ENCODE measurements at regions not wholly inside any gene's neighbourhood (a gene's known extent, or its start where the extent isn't known, plus 50 kb on each side); places are given as distances from the start of the nearest gene placed in this dataset.

DNA sequence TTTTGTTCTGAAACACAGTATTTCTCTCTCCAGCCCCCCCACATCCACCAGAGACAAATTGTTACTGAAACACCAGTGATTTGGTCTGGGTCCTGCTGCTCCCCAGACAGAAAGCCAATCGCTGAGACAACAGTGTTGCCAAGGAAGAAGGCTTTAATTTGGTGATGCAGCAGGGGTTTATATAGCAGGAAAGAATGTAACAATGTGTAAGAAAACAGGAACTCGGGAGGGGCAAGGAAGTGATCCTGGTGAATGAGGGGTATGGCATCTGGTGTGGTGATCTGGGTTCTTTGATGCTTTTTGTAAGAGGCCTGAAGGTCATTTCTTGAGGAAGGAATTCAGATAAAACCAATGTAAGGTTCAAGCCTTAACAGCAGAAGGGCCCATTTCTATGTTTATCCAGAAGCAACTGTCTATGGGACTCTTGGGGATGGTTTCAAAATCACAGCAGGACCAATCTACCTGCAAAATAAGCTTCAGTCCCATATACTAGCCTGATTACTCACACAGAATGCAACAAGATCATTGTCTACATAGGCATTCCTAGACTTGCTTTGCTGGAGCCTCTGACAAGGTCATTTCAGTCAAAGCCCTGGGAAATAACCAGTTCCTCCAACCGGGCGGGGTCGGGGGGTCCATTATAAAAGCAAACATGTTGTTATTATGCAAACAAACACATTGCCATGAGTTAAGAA is 445.2 kb upstream of the ZFP42 start:
- ATAC-seq (ENCODE audit: low FRiP score): no peak
- Histone ChIP-seq H3K4me1 (ENCODE audit: control insufficient read depth in 1 of 2, insufficient read depth in 2 of 2, low read length in 2 of 2) (no peaks in the 10 kb centered on the region), H3K27ac (ENCODE audit: low read depth in 1 of 2, low read length in 2 of 2) (no peak overlapping the region), H3K4me3 (ENCODE audit: low read length in 2 of 2) (no peak overlapping the region), H3K27me3 (ENCODE audit: control insufficient read depth in 1 of 2, insufficient read depth in 2 of 2, low read length in 1 of 2) (no peaks in the 10 kb centered on the region), H3K36me3 (ENCODE audit: control insufficient read depth in 1 of 2, insufficient read depth in 2 of 2, low read length in 1 of 2) (no peaks in the 10 kb centered on the region), H3K9me3 (ENCODE audit: control insufficient read depth, low read length) (no peaks in the 10 kb centered on the region)
- intact Hi-C loops (cut with DNase I): no loop called here
- WGBS, 2 donors: 88 to 91% methylated on average over 5 of the region's 5 CpGs
- DNase-seq: no peak

DNA sequence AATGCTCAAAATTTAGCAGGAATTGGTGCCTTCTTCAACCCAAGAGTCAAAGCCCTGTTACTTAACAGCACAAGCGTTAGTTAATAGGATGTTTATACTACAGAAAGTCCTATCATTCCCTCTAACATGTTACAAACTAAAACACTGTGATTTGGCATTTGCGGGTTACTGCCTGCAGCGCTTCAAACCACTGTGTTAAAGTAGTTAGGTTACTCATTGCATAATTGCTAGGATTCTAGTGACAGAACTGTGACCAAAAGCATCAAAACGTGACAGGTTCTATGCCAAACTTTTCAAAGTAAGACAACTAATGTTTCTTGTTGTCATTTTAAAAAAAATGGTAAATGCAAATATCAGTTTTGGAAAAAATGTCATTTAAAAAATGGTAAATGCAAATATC is 442.8 kb upstream of the ZFP42 start:
- no peak for ATAC-seq (ENCODE audit: low FRiP score)
- H3K4me3 ChIP-seq (ENCODE audit: low read length in 2 of 2): no peak overlapping the region
- DNase-seq: no peak
- no peaks in the 10 kb centered on the region for H3K4me1 ChIP-seq (ENCODE audit: control insufficient read depth in 1 of 2, insufficient read depth in 2 of 2, low read length in 2 of 2)
- intact Hi-C loops (cut with DNase I): no loop called here
- no peak overlapping the region for H3K27ac ChIP-seq (ENCODE audit: low read depth in 1 of 2, low read length in 2 of 2)
- WGBS, 2 donors: 91 to 97% methylated on average over 4 of the region's 4 CpGs
- H3K27me3 ChIP-seq (ENCODE audit: control insufficient read depth in 1 of 2, insufficient read depth in 2 of 2, low read length in 1 of 2): no peaks in the 10 kb centered on the region
- peaks cover 2% of the 10 kb centered on the region for H3K9me3 ChIP-seq (ENCODE audit: control insufficient read depth, low read length)
- H3K36me3 ChIP-seq (ENCODE audit: control insufficient read depth in 1 of 2, insufficient read depth in 2 of 2, low read length in 1 of 2): no peaks in the 10 kb centered on the region

DNA sequence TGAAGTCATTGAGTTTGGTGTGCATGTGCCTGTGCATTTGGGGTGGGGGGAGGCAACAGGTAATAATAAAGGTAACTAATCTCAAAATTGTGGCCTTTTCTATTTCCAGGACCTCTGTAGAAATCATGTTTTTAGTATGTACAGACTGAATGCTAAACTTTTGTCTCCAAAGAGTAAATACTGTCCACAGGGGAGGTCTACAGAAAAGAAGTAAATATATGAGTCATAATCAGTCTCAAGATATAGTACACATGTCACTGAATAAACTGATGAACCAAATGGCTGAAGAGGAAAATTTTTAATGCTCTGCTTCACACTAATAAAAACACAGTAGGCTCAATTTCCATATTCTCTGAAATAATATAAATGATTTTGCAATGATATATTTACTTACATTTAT is 440.4 kb upstream of the ZFP42 start:
- H3K27me3 ChIP-seq (ENCODE audit: control insufficient read depth in 1 of 2, insufficient read depth in 2 of 2, low read length in 1 of 2): no peaks in the 10 kb centered on the region
- intact Hi-C loops (cut with DNase I): no loop called here
- peaks cover 2% of the 10 kb centered on the region for H3K9me3 ChIP-seq (ENCODE audit: control insufficient read depth, low read length)
- no peak overlapping the region for H3K4me3 ChIP-seq (ENCODE audit: low read length in 2 of 2)
- DNase-seq: no peak
- no peaks in the 10 kb centered on the region for H3K36me3 ChIP-seq (ENCODE audit: control insufficient read depth in 1 of 2, insufficient read depth in 2 of 2, low read length in 1 of 2)
- ATAC-seq (ENCODE audit: low FRiP score): no peak
- no peaks in the 10 kb centered on the region for H3K4me1 ChIP-seq (ENCODE audit: control insufficient read depth in 1 of 2, insufficient read depth in 2 of 2, low read length in 2 of 2)
- H3K27ac ChIP-seq (ENCODE audit: low read depth in 1 of 2, low read length in 2 of 2): no peak overlapping the region

DNA sequence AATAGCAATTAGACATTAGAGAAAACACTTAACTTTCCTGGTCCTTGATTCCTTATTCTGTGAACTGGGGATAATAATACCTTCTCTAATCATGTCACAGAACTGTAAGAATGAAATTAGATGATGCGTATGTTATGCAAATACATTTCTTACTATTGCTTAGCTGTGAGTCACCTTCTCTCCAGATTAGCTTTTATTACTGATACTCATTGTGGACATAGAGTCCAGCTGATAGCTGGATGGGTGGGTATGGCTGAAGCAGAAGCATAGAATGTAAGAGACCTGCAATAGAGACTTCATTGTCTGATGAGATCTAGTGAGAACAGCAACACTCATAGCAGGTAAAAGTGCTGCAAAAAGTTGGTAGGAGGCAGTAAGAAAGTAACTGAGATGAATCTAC is 437.2 kb upstream of the ZFP42 start:
- ATAC-seq (ENCODE audit: low FRiP score) (no peak), DNase-seq (no peak)
- intact Hi-C loops (cut with DNase I): no loop called here
- 39 to 55% methylated on average over 1 of the region's 1 CpG for WGBS, 2 donors
- H3K27ac ChIP-seq (ENCODE audit: low read depth in 1 of 2, low read length in 2 of 2): no peak overlapping the region
- H3K4me1 ChIP-seq (ENCODE audit: control insufficient read depth in 1 of 2, insufficient read depth in 2 of 2, low read length in 2 of 2): no peaks in the 10 kb centered on the region
- H3K4me3 ChIP-seq (ENCODE audit: low read length in 2 of 2): no peak overlapping the region
- peaks cover 2% of the 10 kb centered on the region for H3K9me3 ChIP-seq (ENCODE audit: control insufficient read depth, low read length)
- no peaks in the 10 kb centered on the region for H3K36me3 ChIP-seq (ENCODE audit: control insufficient read depth in 1 of 2, insufficient read depth in 2 of 2, low read length in 1 of 2)
- no peaks in the 10 kb centered on the region for H3K27me3 ChIP-seq (ENCODE audit: control insufficient read depth in 1 of 2, insufficient read depth in 2 of 2, low read length in 1 of 2)

DNA sequence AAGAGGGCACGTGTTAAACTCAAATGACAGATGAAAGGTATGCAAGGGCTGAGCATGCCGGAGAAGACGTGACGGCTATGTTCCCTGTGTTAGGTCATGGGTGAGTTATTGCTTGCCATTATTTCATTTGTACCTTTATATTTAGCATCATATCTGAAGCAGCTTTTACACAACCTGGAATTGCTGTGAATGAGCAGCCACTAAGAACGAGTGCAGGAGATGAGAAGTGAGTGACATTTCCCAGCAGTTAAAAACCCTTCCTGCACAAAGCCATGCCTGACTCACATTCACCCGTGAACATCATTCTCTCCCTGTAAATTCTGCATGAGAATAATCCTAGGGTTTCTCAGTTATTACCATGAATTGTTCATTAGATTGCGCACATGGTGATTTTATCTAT is 433.2 kb upstream of the ZFP42 start:
- DNase-seq (no peak), ATAC-seq (ENCODE audit: low FRiP score) (no peak)
- no peaks in the 10 kb centered on the region for H3K36me3 ChIP-seq (ENCODE audit: control insufficient read depth in 1 of 2, insufficient read depth in 2 of 2, low read length in 1 of 2)
- no peaks in the 10 kb centered on the region for H3K4me1 ChIP-seq (ENCODE audit: control insufficient read depth in 1 of 2, insufficient read depth in 2 of 2, low read length in 2 of 2)
- no peak overlapping the region for H3K27ac ChIP-seq (ENCODE audit: low read depth in 1 of 2, low read length in 2 of 2)
- WGBS, 2 donors: 73 to 76% methylated on average over 7 of the region's 7 CpGs
- H3K4me3 ChIP-seq (ENCODE audit: low read length in 2 of 2): no peak overlapping the region
- H3K9me3 ChIP-seq (ENCODE audit: control insufficient read depth, low read length): peaks cover 2% of the 10 kb centered on the region
- intact Hi-C loops (cut with DNase I): no loop called here
- H3K27me3 ChIP-seq (ENCODE audit: control insufficient read depth in 1 of 2, insufficient read depth in 2 of 2, low read length in 1 of 2): no peaks in the 10 kb centered on the region

DNA sequence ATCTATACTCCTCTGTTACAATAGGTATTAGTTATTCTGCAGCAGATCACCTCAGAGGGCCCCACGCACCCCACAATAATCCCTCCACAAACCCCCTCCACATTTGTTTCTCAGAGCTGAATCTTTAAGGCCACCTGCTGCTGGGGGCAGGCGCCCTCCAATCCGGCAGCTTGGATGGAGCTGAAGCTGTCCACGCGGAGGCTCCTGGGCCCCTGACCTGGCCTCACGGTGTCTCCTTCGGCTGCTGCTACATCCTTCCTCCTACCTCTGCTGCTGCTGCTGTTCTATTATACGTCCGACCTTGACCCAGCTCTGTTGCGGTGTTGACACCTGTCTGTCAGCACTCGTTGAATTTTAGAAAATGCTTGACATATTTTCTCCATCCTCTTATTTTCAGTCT is 430.2 kb upstream of the ZFP42 start:
- no peak for ATAC-seq (ENCODE audit: low FRiP score)
- no peaks in the 10 kb centered on the region for H3K27me3 ChIP-seq (ENCODE audit: control insufficient read depth in 1 of 2, insufficient read depth in 2 of 2, low read length in 1 of 2)
- WGBS, 2 donors: 89 to 92% methylated on average over 11 of the region's 11 CpGs

DNA sequence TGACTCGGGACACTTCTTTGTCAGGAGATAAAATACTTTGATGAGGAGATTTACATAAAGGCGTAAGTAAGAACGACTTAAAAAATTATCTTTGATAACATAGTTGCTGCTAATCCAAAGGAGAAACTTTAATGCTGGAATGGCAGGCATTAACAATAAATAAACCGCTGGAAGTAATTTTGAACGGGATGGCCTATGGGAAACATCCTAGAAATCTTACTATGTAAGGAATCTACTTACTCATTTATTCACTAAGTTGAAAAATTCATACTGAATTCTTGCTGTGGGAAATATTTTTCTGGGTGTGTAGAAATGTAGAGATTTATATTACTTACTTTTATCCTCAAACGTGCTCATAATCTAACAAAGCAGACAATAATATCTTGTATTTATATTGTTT is 425.7 kb upstream of the ZFP42 start:
- 50 to 62% methylated on average over 6 of the region's 6 CpGs for WGBS, 2 donors
- Histone ChIP-seq H3K27me3 (ENCODE audit: control insufficient read depth in 1 of 2, insufficient read depth in 2 of 2, low read length in 1 of 2) (no peaks in the 10 kb centered on the region), H3K36me3 (ENCODE audit: control insufficient read depth in 1 of 2, insufficient read depth in 2 of 2, low read length in 1 of 2) (no peaks in the 10 kb centered on the region), H3K4me3 (ENCODE audit: low read length in 2 of 2) (no peak overlapping the region), H3K9me3 (ENCODE audit: control insufficient read depth, low read length) (peaks cover 2% of the 10 kb centered on the region), H3K4me1 (ENCODE audit: control insufficient read depth in 1 of 2, insufficient read depth in 2 of 2, low read length in 2 of 2) (no peaks in the 10 kb centered on the region), H3K27ac (ENCODE audit: low read depth in 1 of 2, low read length in 2 of 2) (no peak overlapping the region)
- DNase-seq: no peak
- no peak for ATAC-seq (ENCODE audit: low FRiP score)
- intact Hi-C loops (cut with DNase I): loop anchor here in 1 of 2 donors (10.0 kb wide), 1 partner anchor 175 kb away; no protein-coding TSS in a partner anchor

More for the DNA sequence above, 430.2 kb upstream of the ZFP42 start:
- intact Hi-C loops (cut with DNase I): no loop called here
- H3K27ac ChIP-seq (ENCODE audit: low read depth in 1 of 2, low read length in 2 of 2): no peak overlapping the region
- no peak overlapping the region for H3K4me3 ChIP-seq (ENCODE audit: low read length in 2 of 2)
- H3K36me3 ChIP-seq (ENCODE audit: control insufficient read depth in 1 of 2, insufficient read depth in 2 of 2, low read length in 1 of 2): no peaks in the 10 kb centered on the region
- H3K9me3 ChIP-seq (ENCODE audit: control insufficient read depth, low read length): no peaks in the 10 kb centered on the region
- DNase-seq: no peak
- H3K4me1 ChIP-seq (ENCODE audit: control insufficient read depth in 1 of 2, insufficient read depth in 2 of 2, low read length in 2 of 2): no peaks in the 10 kb centered on the region

DNA sequence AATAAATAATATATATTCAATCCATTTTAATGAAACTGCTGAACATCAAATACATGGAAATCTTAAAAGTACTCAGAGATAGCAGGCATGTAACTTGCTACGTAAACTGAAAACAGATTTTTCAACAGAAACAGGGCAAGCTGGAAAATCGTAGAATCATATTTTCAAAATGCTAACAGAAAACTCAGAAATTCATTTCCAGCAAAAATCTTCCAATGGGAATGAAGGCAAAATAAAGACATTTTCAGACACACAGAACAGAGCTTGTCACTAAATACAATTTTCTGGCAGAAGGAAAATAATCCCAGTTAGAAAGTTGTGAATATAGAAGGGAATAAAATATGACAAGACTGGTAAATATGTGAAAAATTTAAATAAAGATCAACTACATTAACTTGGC is 419.9 kb upstream of the ZFP42 start:
- 82 to 89% methylated on average over 2 of the region's 2 CpGs for WGBS, 2 donors
- no peak for ATAC-seq (ENCODE audit: low FRiP score)

DNA sequence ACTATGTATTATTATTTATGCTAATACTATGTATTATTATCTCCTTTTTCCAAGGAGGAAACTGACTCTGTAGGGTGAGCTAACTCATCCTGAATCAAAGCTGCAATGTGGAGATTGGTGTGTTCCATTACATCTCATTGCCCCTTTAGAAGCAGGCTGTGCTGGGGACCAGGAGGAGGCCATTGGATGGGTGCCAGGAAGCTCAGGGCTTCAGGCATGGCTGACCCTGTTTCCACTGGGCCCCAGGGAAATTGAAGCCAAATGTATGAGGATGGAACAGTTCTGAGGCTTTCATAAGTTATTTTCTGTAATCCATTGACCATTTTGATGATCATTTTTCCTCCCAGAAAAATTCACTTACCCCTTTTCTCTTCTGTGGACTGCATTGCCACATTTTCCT is 418.8 kb upstream of the ZFP42 start:
- Histone ChIP-seq H3K27ac (ENCODE audit: low read depth in 1 of 2, low read length in 2 of 2) (no peak overlapping the region), H3K27me3 (ENCODE audit: control insufficient read depth in 1 of 2, insufficient read depth in 2 of 2, low read length in 1 of 2) (no peaks in the 10 kb centered on the region), H3K9me3 (ENCODE audit: control insufficient read depth, low read length) (peaks cover 2% of the 10 kb centered on the region), H3K36me3 (ENCODE audit: control insufficient read depth in 1 of 2, insufficient read depth in 2 of 2, low read length in 1 of 2) (no peaks in the 10 kb centered on the region), H3K4me3 (ENCODE audit: low read length in 2 of 2) (no peak overlapping the region), H3K4me1 (ENCODE audit: control insufficient read depth in 1 of 2, insufficient read depth in 2 of 2, low read length in 2 of 2) (no peaks in the 10 kb centered on the region)
- DNase-seq: no peak
- intact Hi-C loops (cut with DNase I): loop anchor here in 1 of 2 donors (10.0 kb wide), 1 partner anchor 182 kb away; no protein-coding TSS in a partner anchor
- ATAC-seq (ENCODE audit: low FRiP score): no peak

More for the DNA sequence above, 419.9 kb upstream of the ZFP42 start:
- Histone ChIP-seq H3K27me3 (ENCODE audit: control insufficient read depth in 1 of 2, insufficient read depth in 2 of 2, low read length in 1 of 2) (no peaks in the 10 kb centered on the region), H3K36me3 (ENCODE audit: control insufficient read depth in 1 of 2, insufficient read depth in 2 of 2, low read length in 1 of 2) (no peaks in the 10 kb centered on the region), H3K4me1 (ENCODE audit: control insufficient read depth in 1 of 2, insufficient read depth in 2 of 2, low read length in 2 of 2) (no peaks in the 10 kb centered on the region), H3K9me3 (ENCODE audit: control insufficient read depth, low read length) (peaks cover 2% of the 10 kb centered on the region), H3K4me3 (ENCODE audit: low read length in 2 of 2) (no peak overlapping the region), H3K27ac (ENCODE audit: low read depth in 1 of 2, low read length in 2 of 2) (no peak overlapping the region)
- DNase-seq: no peak
- intact Hi-C loops (cut with DNase I): loop anchor here in 1 of 2 donors (10.0 kb wide), 1 partner anchor 181 kb away; no protein-coding TSS in a partner anchor

Measured in aorta (tissue), 5 donors.